Adrenal gland (tissue), 9 donors: ENCODE measurements at regions not wholly inside any gene's neighbourhood (a gene's known extent, or its start where the extent isn't known, plus 50 kb on each side); places are given as distances from the start of the nearest gene placed in this dataset.
"Not testable (repeated sequence)": the region's sequence is repeated elsewhere in the genome, so short reads cannot be mapped to it uniquely, and the experiment has no call there.

Source experiments
- DNase-seq, 7 donors: peaks; one replicate each; pipeline ENCODE4 v3.0.0-alpha.2; 2019 to 2020
- H3K27ac ChIP-seq, 5 donors: fragments of 200-600 bp; sonication (generic) in 4 of 5; 1 replicate in 3 of 5; 2 replicates in 2 of 5; pipeline versions ENCODE4 v1.5.1 to v1.8.0; 2016 to 2020; ENCODE audit warnings: mild to moderate bottlenecking in 1 of 5
- H3K27me3 ChIP-seq: fragments of 200-600 bp; 2 replicates; pipeline ENCODE4 v1.8.0; 2021
- H3K36me3 ChIP-seq, 2 donors: fragments of 200-600 bp; replicated peaks in 1 of 2; 1 replicate in 1 of 2; 2 replicates in 1 of 2; pipeline versions ENCODE4 v1.5.1 to v1.8.0; 2018 to 2022
- H3K4me1 ChIP-seq, 2 donors: fragments of 200-600 bp; replicated peaks in 1 of 2; 1 replicate in 1 of 2; 2 replicates in 1 of 2; pipeline versions ENCODE4 v1.5.1 to v1.8.0; 2018 to 2021
- H3K4me3 ChIP-seq, 4 donors: fragments of 200-600 bp; sonication (generic) in 3 of 4; one replicate each; pipeline ENCODE4 v1.5.1; 2016 to 2018
- H3K9me3 ChIP-seq, 3 donors: fragments of 200-600 bp; sonication (generic) in 1 of 3; replicated peaks in 1 of 3; 1 replicate in 2 of 3; 2 replicates in 1 of 3; pipeline versions ENCODE4 v1.5.1 to v1.8.0; 2016 to 2021
- POLR2A ChIP-seq, 2 donors: fragments of 450-650 bp; IDR thresholded peaks; one replicate each; pipeline ENCODE4 v1.6.1; 2017; ENCODE audit warnings: antibody characterized with exemption in 2 of 2, mild to moderate bottlenecking in 2 of 2, moderate library complexity in 1 of 2
- WGBS, 4 donors: extraction: QIAGEN DNeasy Blood & Tissue Kit in 2 of 4; methylation state at CpG; one replicate each; pipeline versions ENCODE4 v1.1.5 to v1.1.7; 2013 to 2017; 5-methylcytosine and 5-hydroxymethylcytosine counted together
- intact Hi-C, 2 donors: fragments of 100-400 bp; cut with DNase I; formaldehyde crosslinking; loops; one replicate each; pipeline versions ENCODE4 v1.14.1 to v1.15.0; 2022 to 2023
- TF ChIP-seq, protein P1 (sequence below), 6 experiments: fragments of 450-650 bp in 4 of 6; fragments of 200-600 bp in 2 of 6; sonication (generic) in 1 of 6; IDR thresholded peaks; 1 replicate in 5 of 6; 2 replicates in 1 of 6; pipeline versions ENCODE4 v1.5.1 to v1.8.0; 2016 to 2021; ENCODE audit warnings: antibody characterized with exemption in 6 of 6, mild to moderate bottlenecking in 2 of 6, moderate library complexity in 1 of 6
- donor health status: healthy with polysubstance abuse.
- donor health status: Bipolar disorder and iron deficiency.
- donor health status: DM: yes; HTN: yes; CAD: no.
- donor health status: DM: no; HTN: no; CAD: no.
- donor health status: DM: no; HTN: no; CAD: no.

DNA sequence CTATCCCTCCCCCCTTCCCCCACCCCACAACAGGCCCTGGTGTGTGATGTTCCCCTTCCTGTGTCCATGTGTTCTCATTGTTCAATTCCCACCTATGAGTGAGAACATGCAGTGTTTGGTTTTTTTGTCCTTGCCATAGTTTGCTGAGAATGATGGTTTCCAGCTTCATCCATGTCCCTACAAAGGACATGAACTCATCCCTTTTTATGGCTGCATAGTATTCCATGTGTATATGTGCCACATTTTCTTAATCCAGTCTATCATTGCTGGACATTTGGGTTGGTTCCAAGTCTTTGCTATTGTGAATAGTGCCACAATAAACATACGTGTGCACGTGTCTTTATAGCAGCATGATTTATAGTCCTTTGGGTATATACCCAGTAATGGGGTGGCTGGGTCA lies 52.3 kb upstream of the MAN1A2 start:
- intact Hi-C loops, H3K4me3 ChIP-seq, H3K27ac ChIP-seq, H3K36me3 ChIP-seq, DNase-seq, H3K27me3 ChIP-seq, H3K9me3 ChIP-seq, H3K4me1 ChIP-seq: not testable (repeated sequence)
- WGBS, 4 donors = 67 to 95% (median 83%) methylated on average over 1 to 2 of the region's 2 CpGs

DNA sequence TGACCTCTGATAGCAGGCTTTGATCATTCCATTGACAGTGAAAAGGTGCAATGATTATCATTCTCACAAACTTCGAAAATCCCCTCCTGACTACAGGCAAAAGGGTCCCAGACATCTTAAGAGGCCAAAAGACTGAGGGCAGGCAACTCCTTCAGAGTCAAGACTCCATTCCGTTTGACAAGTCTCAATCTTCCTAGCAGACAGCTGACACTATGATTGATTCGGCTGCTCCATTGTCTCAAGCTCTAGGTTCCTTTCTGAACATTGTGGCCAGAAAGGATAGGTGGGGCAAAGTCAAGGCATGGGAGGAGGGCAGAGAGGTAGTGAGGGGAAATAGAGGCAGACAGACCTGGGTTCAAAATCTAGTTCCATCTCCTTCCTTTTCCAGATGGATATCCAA lies 53.7 kb upstream of the MAN1A2 start:
- 74 to 88% (median 78%) methylated on average over 2 to 3 of the region's 3 CpGs for WGBS, 4 donors
- Histone ChIP-seq H3K27ac (no peak overlapping the region), H3K36me3 (no peaks in the 10 kb centered on the region), H3K27me3 (no peaks in the 10 kb centered on the region), H3K4me1 (no peaks in the 10 kb centered on the region), H3K4me3 (no peak overlapping the region), H3K9me3 (no peaks in the 10 kb centered on the region)
- intact Hi-C loops = no loop called here
- DNase-seq = no peak
- TF ChIP-seq, protein P1, sequence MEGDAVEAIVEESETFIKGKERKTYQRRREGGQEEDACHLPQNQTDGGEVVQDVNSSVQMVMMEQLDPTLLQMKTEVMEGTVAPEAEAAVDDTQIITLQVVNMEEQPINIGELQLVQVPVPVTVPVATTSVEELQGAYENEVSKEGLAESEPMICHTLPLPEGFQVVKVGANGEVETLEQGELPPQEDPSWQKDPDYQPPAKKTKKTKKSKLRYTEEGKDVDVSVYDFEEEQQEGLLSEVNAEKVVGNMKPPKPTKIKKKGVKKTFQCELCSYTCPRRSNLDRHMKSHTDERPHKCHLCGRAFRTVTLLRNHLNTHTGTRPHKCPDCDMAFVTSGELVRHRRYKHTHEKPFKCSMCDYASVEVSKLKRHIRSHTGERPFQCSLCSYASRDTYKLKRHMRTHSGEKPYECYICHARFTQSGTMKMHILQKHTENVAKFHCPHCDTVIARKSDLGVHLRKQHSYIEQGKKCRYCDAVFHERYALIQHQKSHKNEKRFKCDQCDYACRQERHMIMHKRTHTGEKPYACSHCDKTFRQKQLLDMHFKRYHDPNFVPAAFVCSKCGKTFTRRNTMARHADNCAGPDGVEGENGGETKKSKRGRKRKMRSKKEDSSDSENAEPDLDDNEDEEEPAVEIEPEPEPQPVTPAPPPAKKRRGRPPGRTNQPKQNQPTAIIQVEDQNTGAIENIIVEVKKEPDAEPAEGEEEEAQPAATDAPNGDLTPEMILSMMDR (IDR thresholded peaks at IDR 0.05) = no peak
- TF ChIP-seq POLR2A (IDR thresholded peaks at IDR 0.05) = no peak

DNA sequence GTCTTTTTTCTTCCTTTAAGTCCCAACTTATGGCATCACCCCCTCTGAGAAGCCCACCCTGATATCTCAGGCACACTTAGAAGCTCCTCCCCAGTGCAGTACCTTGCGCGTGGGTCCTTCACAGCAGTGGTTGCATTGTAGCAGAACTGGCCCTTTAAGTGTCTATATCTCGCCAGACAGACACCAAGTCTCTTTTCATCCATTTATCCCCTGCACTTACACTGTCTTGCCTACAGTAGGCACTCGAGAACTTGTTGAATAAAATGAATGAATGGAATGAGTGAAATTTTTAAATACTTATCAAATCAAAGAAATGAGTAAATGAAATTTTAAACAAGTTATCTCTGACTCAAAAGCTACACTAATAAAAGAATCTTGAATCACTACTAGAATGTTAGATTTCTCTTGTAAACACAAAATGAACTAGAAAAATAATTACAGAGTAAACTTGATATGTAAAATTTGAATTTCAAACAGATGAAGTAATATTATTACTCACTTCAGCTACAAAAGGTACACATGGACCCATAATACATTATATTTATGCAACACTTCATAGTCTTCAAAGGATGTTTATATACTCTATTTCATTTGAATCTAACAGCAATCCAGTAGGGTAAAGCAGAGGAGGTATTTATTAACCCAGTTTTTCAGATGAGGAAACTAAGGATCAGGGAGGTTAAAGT lies 54.7 kb upstream of the MAN1A2 start:
- intact Hi-C loops = no loop called here
- WGBS, 4 donors = 44 to 53% (median 48%) methylated on average over 4 of the region's 4 CpGs
- peak in 1 of 7 donors; percentile 7 for DNase-seq
- TF ChIP-seq, protein P1 (IDR thresholded peaks at IDR 0.05) = peak; percentile 36 to 56 (median 52)
- no peak for TF ChIP-seq POLR2A (IDR thresholded peaks at IDR 0.05)
- Histone ChIP-seq H3K27ac (no peak overlapping the region), H3K27me3 (no peaks in the 10 kb centered on the region), H3K36me3 (no peaks in the 10 kb centered on the region), H3K4me3 (no peak overlapping the region), H3K4me1 (no peaks in the 10 kb centered on the region), H3K9me3 (no peaks in the 10 kb centered on the region)

DNA sequence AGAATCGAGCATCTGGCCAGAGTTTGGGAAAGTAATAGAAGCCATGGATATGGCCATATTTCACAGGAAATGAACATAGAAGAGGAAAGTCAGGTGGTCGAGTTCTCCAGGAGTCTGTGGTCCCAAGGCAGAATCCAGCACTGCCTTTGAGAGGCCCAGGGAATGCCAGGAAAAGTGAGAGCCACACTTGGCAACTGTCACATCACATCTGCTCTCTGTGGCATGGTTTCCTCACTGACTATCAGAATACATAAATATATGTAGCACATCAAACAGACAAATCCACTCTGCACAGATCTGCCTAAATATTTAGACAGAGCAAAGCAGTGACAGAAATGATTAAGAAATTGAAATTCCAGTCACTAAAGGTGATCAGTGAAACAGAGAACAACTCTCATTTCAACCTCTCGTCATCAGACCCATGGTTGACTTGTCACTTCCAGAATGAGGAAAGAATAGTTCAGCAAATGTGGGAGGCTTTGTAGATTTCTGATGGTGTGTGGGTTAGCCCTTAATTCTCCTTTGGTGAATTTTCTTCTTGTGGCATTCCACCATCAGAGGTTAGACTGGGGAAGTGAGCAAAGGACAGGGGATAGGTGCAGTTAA lies 58.8 kb upstream of the MAN1A2 start:
- intact Hi-C loops = no loop called here
- 68 to 80% (median 70%) methylated on average over 3 of the region's 3 CpGs for WGBS, 4 donors

More for the DNA sequence above, 58.8 kb upstream of the MAN1A2 start:
- no peak overlapping the region for H3K27ac ChIP-seq
- no peak overlapping the region for H3K4me3 ChIP-seq
- no peaks in the 10 kb centered on the region for H3K36me3 ChIP-seq
- no peaks in the 10 kb centered on the region for H3K9me3 ChIP-seq
- DNase-seq = no peak
- no peaks in the 10 kb centered on the region for H3K4me1 ChIP-seq
- TF ChIP-seq, protein P1 (IDR thresholded peaks at IDR 0.05) = no peak
- no peak for TF ChIP-seq POLR2A (IDR thresholded peaks at IDR 0.05)
- no peaks in the 10 kb centered on the region for H3K27me3 ChIP-seq
